AG04450 (cell line): ENCODE measurements at regions not wholly inside any gene's neighbourhood (a gene's known extent, or its start where the extent isn't known, plus 50 kb on each side); places are given as distances from the start of the nearest gene placed in this dataset.

Source experiments
- CTCF ChIA-PET: fragments of 300-600, 350-600 bp; formaldehyde crosslinking; extraction: SDS; loops from one replicate; lab custom pipeline; 2022; ENCODE audit warnings: antibody characterized with exemption, inconsistent platforms; lab: Charles Lee
- POLR2A ChIA-PET: fragments of 350-600 bp; formaldehyde crosslinking; extraction: SDS; loops from one replicate; lab custom pipeline; 2021; ENCODE audit warnings: antibody characterized with exemption, inconsistent platforms; lab: Yijun Ruan, JAX
- DNase-seq: peaks from one replicate; pipeline ENCODE4 v3.0.0-alpha.2; 2011; ENCODE audit warnings: low read depth, low spot score
- H3K27ac ChIP-seq: one replicate; pipeline ENCODE4 v1.5.1; 2012; ENCODE audit warnings: low read depth, low read length, control low read depth
- H3K27me3 ChIP-seq: one replicate; pipeline ENCODE4 v1.6.0; 2012; ENCODE audit warnings: low read length; ENCODE audit not compliant: control insufficient read depth, insufficient read depth
- H3K4me3 ChIP-seq: 2 replicates; pipeline ENCODE4 v1.5.1; 2011; ENCODE audit warnings: mild to moderate bottlenecking, low read depth, low read length, control low read depth
- H3K9me3 ChIP-seq: 2 replicates; pipeline ENCODE4 v1.5.1; 2012; ENCODE audit warnings: low read length; ENCODE audit not compliant: control insufficient read depth, insufficient read depth
- CTCF ChIP-seq: IDR thresholded peaks from 2 replicates; pipeline ENCODE4 v1.5.1; 2011; ENCODE audit warnings: low read depth, low read length, control low read depth, inconsistent platforms

DNA sequence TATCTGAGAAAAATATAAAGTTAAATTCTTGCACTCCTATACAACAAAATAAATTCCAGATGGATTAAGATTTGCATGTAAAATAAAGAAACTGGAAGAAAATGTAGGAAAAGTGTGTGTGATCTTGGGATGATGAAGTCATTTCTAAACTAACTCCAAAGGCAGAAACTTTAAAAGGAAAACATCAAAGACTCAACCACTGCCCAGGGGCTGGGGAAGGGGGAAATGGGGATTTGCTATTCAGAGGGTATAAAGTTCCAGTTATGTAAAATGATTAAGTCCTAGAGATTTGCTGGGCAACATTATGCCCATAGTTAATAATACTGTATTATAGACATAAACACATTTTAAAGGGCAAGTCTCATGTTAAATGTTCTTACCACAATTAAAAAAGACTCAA, 254.5 kb downstream of the DEPDC1B start:
- no peak overlapping the region for H3K4me3 ChIP-seq
- no peak for TF ChIP-seq CTCF
- no peak for DNase-seq
- CTCF ChIA-PET = no interaction called here
- no peak overlapping the region for H3K27ac ChIP-seq
- H3K9me3 ChIP-seq = no peaks in the 10 kb centered on the region
- H3K27me3 ChIP-seq = no peaks in the 10 kb centered on the region
- POLR2A ChIA-PET = no interaction called here

DNA sequence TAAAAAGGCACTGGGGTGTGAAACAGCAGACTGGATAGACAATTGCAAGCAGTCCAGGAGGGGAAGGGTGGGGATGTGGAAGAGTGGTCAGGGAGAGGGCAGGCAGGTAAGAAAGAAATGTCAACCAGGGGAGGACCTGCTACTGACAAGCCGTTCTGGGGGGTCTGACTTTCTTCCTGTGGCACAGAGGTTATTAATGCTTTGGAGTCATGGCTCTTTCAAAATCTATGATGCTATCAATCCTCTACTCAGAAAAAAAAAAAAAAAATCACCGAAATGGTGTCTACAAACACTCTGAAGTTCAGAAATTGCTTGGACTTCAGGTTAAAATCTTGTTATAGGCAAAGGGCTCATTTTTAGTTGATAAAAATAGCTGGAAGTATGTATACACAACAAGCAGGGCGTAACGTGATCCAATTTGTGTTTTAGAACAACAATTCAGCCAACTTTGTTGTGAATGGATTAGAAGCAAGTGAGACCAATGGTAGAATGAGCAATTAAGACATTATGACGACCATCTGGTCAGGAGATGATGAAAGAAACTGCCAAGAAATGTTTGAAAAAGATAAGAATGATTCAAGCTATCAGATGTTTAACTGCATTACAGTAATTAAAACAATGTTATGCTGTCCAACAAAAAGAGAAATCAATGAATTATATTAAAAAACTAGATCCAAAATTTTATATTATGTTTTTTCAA, 255.2 kb downstream of the DEPDC1B start:
- no peak for DNase-seq
- no peak overlapping the region for H3K4me3 ChIP-seq
- TF ChIP-seq CTCF = no peak
- no peak overlapping the region for H3K27ac ChIP-seq
- POLR2A ChIA-PET = no interaction called here
- CTCF ChIA-PET = no interaction called here
- H3K9me3 ChIP-seq = no peaks in the 10 kb centered on the region
- H3K27me3 ChIP-seq = no peaks in the 10 kb centered on the region

DNA sequence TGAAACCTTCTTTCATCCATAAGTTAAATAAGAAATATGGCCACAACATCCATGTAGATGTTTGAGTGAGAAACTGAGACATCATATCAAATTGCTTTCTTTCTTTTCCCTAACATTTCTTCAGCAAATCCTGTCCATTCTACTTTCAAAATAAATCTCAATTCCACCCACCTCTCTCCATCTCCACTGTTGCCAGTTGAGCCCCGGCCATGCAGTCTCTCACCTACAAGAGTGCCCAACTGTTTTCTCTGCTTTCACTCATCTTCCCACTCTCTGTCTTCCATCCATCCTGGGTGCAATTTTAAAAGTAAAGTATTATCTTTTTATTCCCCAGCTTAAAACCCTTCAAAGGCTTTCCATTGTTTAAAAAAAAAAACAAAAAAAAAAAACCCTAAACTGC, 260.4 kb downstream of the DEPDC1B start:
- CTCF ChIA-PET = no interaction called here
- H3K4me3 ChIP-seq = no peak overlapping the region
- no peaks in the 10 kb centered on the region for H3K27me3 ChIP-seq
- TF ChIP-seq CTCF = no peak
- POLR2A ChIA-PET = no interaction called here
- DNase-seq = no peak
- no peak overlapping the region for H3K27ac ChIP-seq
- H3K9me3 ChIP-seq = no peaks in the 10 kb centered on the region

DNA sequence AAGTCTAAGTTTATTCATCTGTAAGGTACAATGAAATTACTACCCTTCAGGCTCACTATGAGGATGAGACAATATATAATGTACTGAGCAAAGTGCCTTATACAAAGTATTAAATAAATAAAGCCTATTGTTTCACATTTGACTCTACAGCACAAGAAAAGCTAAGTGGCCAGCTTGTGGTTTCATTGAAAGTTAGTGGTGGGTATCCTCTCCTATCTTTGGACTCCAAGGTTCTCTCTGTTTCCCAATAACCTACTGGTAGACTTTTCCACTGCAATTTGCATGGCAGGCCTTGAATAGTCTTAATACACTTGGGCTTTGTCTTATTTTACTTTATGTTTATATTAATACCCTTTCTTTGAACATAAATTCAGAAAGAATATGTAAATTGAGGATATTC, 262.7 kb downstream of the DEPDC1B start:
- TF ChIP-seq CTCF = no peak
- H3K27ac ChIP-seq = no peak overlapping the region
- CTCF ChIA-PET = no interaction called here
- DNase-seq = no peak
- POLR2A ChIA-PET = no interaction called here
- no peaks in the 10 kb centered on the region for H3K9me3 ChIP-seq
- no peaks in the 10 kb centered on the region for H3K27me3 ChIP-seq
- no peak overlapping the region for H3K4me3 ChIP-seq

GRCh38 chr5:60436518-60436917, 263.4 kb downstream of the DEPDC1B start:
- POLR2A ChIA-PET = no interaction called here
- Histone ChIP-seq H3K9me3 (no peaks in the 10 kb centered on the region; the same call in 1 of the 2 replicates), H3K27ac (no peak overlapping the region), H3K4me3 (no peak overlapping the region), H3K27me3 (no peaks in the 10 kb centered on the region)
- CTCF ChIA-PET = no interaction called here
- DNase-seq = no peak
- TF ChIP-seq CTCF = no peak
